ENCODE measurements at regions not wholly inside any gene's neighbourhood (a gene's known extent, or its start where the extent isn't known, plus 50 kb on each side); places are given as distances from the start of the nearest gene placed in this dataset.

DNA sequence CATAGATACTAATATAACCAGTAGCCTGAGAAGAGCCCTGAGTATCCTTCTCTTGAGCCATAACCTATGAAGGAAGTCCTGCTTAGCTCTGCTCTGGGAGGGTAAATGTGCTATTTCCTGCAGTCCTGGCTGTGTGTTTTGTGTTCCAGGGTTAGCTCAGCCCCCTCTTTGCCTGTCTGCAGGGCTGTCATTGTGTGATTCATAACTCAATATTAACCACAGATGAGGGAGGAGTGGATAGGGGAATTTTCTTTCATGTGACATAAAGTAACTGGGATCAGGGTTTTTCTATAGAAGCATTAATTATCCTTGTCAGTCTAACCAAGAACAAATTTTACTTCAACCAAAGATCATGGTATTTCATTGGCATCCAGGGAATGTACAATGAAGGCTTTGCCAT, 183.3 kb upstream of the ZBTB20 start:
- DNase-seq (ENCODE audit: extremely low spot score), result no peak
- CTCF ChIA-PET, result no interaction called here
- no peak for TF ChIP-seq CTCF (IDR thresholded peaks at IDR 0.05; ENCODE audit: control extremely low read depth, extremely low read depth, low read depth, missing control alignments)
- POLR2A ChIA-PET, result no interaction called here

- ChIA-PET CTCF (no interaction called here), POLR2A (no interaction called here)
- DNase-seq (ENCODE audit: extremely low spot score), result no peak
- no peak for TF ChIP-seq CTCF (IDR thresholded peaks at IDR 0.05; ENCODE audit: control extremely low read depth, extremely low read depth, low read depth, missing control alignments)
Measured at GRCh38 chr3:115332998-115333397, 185.9 kb upstream of the ZBTB20 start.

- ChIA-PET POLR2A (no interaction called here), CTCF (interaction anchor here (1.4 to 1.7 kb wide), 2 partner anchors 11 to 51 kb away, joined by 4 to 5 read pairs; no protein-coding TSS in a partner anchor)
- no peak for TF ChIP-seq CTCF (IDR thresholded peaks at IDR 0.05; ENCODE audit: control extremely low read depth, extremely low read depth, low read depth, missing control alignments)
- no peak for DNase-seq (ENCODE audit: extremely low spot score)
Measured at GRCh38 chr3:115336836-115337235, 189.7 kb upstream of the ZBTB20 start.

- ChIA-PET CTCF (interaction anchor here (1.6 kb wide), 1 partner anchor 36 kb away, joined by 7 read pairs; no protein-coding TSS in a partner anchor), POLR2A (no interaction called here)
- no peak for TF ChIP-seq CTCF (IDR thresholded peaks at IDR 0.05; ENCODE audit: control extremely low read depth, extremely low read depth, low read depth, missing control alignments)
- no peak for DNase-seq (ENCODE audit: extremely low spot score)
Measured at GRCh38 chr3:115340586-115340985, 193.5 kb upstream of the ZBTB20 start.

DNA sequence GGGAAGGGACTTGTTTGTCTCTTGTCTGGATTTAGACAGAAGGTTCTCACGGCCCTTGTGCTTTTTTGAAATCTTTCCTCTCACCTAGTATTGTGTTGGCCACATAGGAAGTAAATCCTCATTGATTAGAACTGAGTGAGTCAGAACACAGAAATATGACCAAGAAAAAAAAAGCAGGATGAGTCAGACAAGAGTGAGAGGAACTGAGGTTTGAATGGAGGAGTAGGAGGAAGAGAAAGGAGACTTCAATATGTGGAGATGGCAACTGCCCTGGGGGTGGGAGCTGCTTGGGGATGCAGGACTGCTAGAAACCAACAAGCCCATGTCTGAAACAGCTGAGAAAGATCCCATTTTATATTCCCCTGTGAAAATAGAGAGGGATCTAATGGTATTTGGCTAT, 194.1 kb upstream of the ZBTB20 start:
- no peak for TF ChIP-seq CTCF (IDR thresholded peaks at IDR 0.05; ENCODE audit: control extremely low read depth, extremely low read depth, low read depth, missing control alignments)
- CTCF ChIA-PET, result no interaction called here

GRCh38 chr3:115347737-115348136, 200.6 kb upstream of the ZBTB20 start:
- TF ChIP-seq CTCF (IDR thresholded peaks at IDR 0.05; ENCODE audit: control extremely low read depth, extremely low read depth, low read depth, missing control alignments), result no peak
- CTCF ChIA-PET, result interaction anchor here (1.3 kb wide), 1 partner anchor 11 kb away, joined by 3 read pairs; no protein-coding TSS in a partner anchor
- no peak for DNase-seq (ENCODE audit: extremely low spot score)
- POLR2A ChIA-PET, result no interaction called here

More for the DNA sequence above, 194.1 kb upstream of the ZBTB20 start:
- POLR2A ChIA-PET, result no interaction called here
- DNase-seq (ENCODE audit: extremely low spot score), result no peak

GRCh38 chr3:115348412-115348811, 201.3 kb upstream of the ZBTB20 start:
- ChIA-PET POLR2A (no interaction called here), CTCF (interaction anchor here (1.3 kb wide), 1 partner anchor 10 kb away, joined by 3 read pairs; no protein-coding TSS in a partner anchor)

More at GRCh38 chr3:115348412-115348811, 201.3 kb upstream of the ZBTB20 start:
- no peak for TF ChIP-seq CTCF (IDR thresholded peaks at IDR 0.05; ENCODE audit: control extremely low read depth, extremely low read depth, low read depth, missing control alignments)
- no peak for DNase-seq (ENCODE audit: extremely low spot score)
